AG04449 (cell line): ENCODE measurements at regions not wholly inside any gene's neighbourhood (a gene's known extent, or its start where the extent isn't known, plus 50 kb on each side); places are given as distances from the start of the nearest gene placed in this dataset.

Experiments
- CTCF ChIA-PET: fragments of 350-600 bp; formaldehyde crosslinking; extraction: SDS; loops from one replicate; lab custom pipeline; 2021; ENCODE audit warnings: antibody characterized with exemption; lab: Yijun Ruan, JAX
- POLR2A ChIA-PET: fragments of 400-600, 350-600 bp; formaldehyde crosslinking; extraction: SDS; loops from one replicate; lab custom pipeline; 2020; ENCODE audit warnings: antibody characterized with exemption, inconsistent platforms; lab: Yijun Ruan, JAX
- DNase-seq: peaks from one replicate; pipeline ENCODE4 v3.0.0-alpha.2; 2010; ENCODE audit warnings: low read depth, low spot score
- H3K4me3 ChIP-seq: 2 replicates; pipeline ENCODE4 v1.5.1; 2011; ENCODE audit warnings: low read depth, mild to moderate bottlenecking, control low read depth, low read length
- TF ChIP-seq, protein P1 (sequence below): IDR thresholded peaks from one replicate; pipeline ENCODE4 v1.5.1; 2011; ENCODE audit warnings: mild to moderate bottlenecking, moderate library complexity, low read length, control low read depth, inconsistent platforms; ENCODE audit not compliant: insufficient read depth; ENCODE audit errors: missing control alignments

DNA sequence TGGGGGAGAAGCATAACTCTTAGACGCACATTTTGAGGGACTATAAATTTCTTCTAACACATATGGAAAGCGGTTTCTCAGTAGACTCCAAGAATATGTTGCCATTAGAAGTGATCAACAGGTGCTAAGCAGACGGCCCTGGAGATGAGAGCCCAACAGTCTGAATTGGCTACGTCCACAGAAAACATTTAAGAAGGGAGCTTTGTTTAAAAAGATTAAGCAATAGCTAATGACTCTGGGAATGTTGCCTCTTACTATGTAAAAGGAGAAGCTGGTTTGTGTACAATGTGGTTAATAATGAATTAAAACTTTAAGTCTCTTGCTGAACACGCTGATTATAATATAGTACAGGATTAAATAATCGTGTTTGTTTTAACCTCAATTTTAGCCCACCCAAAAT is 399.5 kb downstream of the SMARCA1 start:
- TF ChIP-seq, protein P1, sequence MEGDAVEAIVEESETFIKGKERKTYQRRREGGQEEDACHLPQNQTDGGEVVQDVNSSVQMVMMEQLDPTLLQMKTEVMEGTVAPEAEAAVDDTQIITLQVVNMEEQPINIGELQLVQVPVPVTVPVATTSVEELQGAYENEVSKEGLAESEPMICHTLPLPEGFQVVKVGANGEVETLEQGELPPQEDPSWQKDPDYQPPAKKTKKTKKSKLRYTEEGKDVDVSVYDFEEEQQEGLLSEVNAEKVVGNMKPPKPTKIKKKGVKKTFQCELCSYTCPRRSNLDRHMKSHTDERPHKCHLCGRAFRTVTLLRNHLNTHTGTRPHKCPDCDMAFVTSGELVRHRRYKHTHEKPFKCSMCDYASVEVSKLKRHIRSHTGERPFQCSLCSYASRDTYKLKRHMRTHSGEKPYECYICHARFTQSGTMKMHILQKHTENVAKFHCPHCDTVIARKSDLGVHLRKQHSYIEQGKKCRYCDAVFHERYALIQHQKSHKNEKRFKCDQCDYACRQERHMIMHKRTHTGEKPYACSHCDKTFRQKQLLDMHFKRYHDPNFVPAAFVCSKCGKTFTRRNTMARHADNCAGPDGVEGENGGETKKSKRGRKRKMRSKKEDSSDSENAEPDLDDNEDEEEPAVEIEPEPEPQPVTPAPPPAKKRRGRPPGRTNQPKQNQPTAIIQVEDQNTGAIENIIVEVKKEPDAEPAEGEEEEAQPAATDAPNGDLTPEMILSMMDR = no peak
- CTCF ChIA-PET = no interaction called here
- no peak overlapping the region for H3K4me3 ChIP-seq
- POLR2A ChIA-PET = no interaction called here
- no peak for DNase-seq

DNA sequence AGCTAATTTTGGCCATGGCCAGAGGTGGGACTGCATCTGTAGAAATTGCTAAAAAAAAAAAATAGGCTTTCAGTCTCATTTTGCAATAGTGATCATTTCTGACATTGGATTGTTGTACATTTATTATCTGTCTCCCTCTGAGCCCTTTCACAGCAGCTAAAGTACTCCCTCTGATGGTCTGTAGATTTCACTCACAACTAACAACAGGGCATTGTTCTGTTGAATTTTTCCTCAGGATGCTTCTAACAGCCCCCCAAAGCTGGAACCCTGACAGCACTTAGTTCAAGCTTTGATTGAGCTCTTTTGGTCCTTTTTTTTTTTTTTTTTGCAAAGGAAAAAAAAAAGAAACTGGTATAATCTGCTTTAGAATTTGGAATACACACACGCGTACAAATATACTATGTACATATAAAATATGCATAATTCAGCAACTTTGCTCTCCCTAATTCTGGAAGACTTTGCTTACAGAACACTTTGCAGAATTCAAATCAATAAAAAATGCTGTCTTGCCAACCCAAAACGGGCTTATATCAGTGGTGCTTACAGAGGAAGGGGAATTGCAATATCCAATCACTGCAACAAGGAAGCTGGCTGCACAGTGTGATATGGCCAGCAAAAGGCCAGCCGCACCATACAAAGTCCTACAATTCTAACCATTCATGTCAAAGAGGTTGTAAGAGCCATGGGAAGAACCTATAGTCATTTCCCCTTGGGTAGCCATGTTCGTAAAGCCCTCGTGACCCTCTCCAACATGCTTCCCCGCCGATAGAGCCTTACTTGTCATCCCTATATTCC is 406.4 kb downstream of the SMARCA1 start:
- DNase-seq = no peak
- ChIA-PET CTCF (no interaction called here), POLR2A (no interaction called here)
- TF ChIP-seq, protein P1 = no peak
- no peak overlapping the region for H3K4me3 ChIP-seq

DNA sequence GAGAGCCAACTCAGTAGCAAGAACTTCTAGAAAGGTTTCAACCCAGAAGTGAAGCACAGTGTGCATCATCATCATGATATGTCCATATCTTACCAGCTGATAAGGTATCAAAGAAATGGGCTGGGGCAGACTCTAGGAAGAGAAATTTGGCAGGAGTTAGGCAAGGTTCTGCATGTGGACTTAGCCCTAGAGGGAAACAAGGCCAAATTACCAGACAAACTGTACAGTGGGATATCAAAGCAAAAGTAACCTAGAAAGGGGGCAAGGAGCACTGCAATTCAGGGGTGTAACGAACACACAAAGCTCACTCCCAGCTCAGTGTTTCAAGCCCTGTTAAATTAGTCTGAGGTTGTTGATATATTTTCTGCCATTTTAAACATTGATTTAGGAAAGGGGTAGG is 407.4 kb downstream of the SMARCA1 start:
- POLR2A ChIA-PET = no interaction called here
- DNase-seq = no peak
- CTCF ChIA-PET = no interaction called here
- TF ChIP-seq, protein P1 = no peak
- no peak overlapping the region for H3K4me3 ChIP-seq

DNA sequence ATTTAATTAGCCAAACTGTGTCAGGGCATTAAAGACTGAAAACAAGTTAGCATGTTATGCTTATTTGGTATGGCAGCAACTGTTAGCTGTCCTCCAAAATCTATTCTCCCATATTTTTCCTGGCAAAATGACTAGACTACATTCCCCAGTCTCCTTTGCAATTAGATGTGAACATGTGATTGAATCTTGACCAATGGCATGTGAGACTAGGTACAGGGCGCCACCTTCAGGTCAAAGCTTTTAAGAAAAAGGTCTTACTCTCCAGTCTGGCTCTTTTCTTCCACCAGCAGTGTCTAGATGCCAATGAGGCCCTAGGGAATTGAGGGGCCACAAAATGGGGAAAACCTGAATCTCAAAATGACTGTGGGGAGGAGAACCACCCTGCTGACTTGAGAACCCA is 408.2 kb downstream of the SMARCA1 start:
- no peak overlapping the region for H3K4me3 ChIP-seq
- ChIA-PET POLR2A (no interaction called here), CTCF (no interaction called here)
- no peak for DNase-seq
- TF ChIP-seq, protein P1 = no peak

DNA sequence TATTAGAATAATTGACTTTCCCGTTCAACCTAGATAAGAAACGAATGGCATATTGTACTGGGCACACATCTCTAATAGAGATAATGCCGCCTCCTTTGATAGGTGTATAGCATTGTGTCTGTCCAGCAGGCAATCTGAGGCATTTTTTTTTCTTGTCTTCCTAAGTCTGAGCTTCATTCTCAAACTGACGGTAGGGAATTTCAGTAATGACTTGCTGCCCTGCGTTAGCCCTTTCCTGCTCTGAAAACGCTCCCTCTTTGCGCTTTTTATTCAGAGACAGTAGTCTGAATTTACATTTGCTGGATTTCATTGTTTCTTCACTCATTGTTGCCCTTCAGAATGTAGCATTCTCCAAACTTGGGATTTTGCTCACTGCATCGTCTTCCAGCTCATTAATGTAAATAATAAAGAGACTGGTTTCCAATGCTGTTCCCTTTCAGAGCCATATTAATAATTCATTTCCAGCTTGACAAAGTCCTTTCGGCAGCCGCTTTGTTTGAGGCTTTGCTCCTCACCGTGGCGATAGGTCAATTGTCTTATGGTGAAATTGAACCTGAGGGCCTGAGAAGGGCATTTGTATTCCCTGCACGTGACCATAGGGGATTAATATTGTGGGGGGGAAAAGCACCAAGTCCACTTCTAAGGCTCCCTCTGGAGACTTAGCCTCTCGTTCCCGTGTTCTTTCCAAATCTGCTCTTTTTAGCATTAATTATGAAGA is 412.1 kb downstream of the SMARCA1 start:
- TF ChIP-seq, protein P1 = no peak
- ChIA-PET CTCF (no interaction called here), POLR2A (no interaction called here)
- DNase-seq = no peak
- H3K4me3 ChIP-seq = no peak overlapping the region

DNA sequence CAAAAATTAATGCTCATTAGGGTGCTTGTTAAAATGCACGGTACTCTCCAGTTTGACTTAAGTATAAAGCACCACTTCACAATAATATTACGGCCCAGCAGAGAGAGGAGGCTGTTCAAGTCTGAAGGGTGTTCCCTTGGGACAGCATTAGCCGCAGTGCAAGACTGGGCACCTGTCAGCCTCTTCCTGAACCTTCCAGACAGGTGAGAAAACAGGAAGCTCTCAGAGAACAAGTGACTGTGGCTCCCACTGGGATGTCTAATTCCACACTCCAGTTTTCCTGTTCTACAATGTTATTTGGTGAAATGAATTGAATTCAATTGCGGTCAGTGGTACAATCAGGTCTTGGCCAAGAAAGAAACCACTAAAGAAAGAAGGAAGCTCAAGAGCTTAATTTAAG is 414.4 kb downstream of the SMARCA1 start:
- CTCF ChIA-PET = no interaction called here
- H3K4me3 ChIP-seq = no peak overlapping the region
- no peak for DNase-seq
- POLR2A ChIA-PET = no interaction called here
- TF ChIP-seq, protein P1 = no peak
